ENCODE measurements at regions not wholly inside any gene's neighbourhood (a gene's known extent, or its start where the extent isn't known, plus 50 kb on each side); places are given as distances from the start of the nearest gene placed in this dataset.

DNA sequence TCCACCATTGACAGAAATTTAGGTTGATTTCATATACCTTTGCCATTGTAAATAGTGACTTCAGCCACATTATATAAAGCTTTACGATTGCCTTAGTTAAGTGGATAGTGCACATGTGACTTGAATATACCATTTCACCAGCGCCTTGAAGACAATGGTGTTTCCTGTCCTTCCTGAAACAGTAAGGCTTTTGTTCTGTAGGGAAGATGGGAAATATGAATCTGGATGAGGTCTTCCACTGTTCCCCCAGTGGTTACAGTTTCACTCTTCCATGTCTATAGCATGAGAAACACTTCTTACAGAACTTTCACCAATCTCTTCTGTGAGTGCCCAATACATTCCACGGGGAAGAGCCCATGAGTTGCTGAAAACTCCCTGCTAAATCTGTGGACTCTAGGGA is 240.5 kb downstream of the TRIB2 start:
- DNase-seq (ENCODE audit: low spot score): no peak
- TF ChIP-seq, protein P1, sequence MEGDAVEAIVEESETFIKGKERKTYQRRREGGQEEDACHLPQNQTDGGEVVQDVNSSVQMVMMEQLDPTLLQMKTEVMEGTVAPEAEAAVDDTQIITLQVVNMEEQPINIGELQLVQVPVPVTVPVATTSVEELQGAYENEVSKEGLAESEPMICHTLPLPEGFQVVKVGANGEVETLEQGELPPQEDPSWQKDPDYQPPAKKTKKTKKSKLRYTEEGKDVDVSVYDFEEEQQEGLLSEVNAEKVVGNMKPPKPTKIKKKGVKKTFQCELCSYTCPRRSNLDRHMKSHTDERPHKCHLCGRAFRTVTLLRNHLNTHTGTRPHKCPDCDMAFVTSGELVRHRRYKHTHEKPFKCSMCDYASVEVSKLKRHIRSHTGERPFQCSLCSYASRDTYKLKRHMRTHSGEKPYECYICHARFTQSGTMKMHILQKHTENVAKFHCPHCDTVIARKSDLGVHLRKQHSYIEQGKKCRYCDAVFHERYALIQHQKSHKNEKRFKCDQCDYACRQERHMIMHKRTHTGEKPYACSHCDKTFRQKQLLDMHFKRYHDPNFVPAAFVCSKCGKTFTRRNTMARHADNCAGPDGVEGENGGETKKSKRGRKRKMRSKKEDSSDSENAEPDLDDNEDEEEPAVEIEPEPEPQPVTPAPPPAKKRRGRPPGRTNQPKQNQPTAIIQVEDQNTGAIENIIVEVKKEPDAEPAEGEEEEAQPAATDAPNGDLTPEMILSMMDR (conservative IDR thresholded peaks at IDR 0.05; ENCODE audit: low read depth): no peak
- CTCF ChIA-PET: interaction anchor here (0.9 kb wide), 1 partner anchor 26 kb away, joined by 3 read pairs; no protein-coding TSS in a partner anchor
- POLR2A ChIA-PET (ENCODE audit: low non-redundant PET): no interaction called here
- H3K27ac ChIP-seq: no peak overlapping the region

DNA sequence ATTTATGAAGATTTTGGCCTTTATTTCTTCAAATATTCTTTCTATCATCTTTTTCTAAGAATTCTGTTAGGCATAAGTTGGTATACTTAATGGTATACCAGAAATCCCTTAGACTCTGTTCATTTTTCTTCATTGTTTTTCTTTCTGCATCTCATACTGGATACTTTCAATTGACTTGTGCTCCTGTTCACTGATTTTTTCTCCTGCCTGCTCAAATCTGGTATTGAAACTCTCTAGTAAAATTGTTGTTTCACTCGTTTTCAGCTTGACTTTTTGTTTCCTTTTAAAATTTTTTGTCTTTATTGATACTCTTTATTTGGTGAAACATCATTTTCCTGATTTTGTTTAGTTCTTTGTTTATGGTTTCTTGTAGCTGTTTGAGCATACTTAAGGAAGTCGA is 243.2 kb downstream of the TRIB2 start:
- no peak overlapping the region for H3K27ac ChIP-seq
- TF ChIP-seq, protein P1 (conservative IDR thresholded peaks at IDR 0.05; ENCODE audit: low read depth): no peak
- DNase-seq (ENCODE audit: low spot score): no peak
- ChIA-PET POLR2A (ENCODE audit: low non-redundant PET) (no interaction called here), CTCF (no interaction called here)

DNA sequence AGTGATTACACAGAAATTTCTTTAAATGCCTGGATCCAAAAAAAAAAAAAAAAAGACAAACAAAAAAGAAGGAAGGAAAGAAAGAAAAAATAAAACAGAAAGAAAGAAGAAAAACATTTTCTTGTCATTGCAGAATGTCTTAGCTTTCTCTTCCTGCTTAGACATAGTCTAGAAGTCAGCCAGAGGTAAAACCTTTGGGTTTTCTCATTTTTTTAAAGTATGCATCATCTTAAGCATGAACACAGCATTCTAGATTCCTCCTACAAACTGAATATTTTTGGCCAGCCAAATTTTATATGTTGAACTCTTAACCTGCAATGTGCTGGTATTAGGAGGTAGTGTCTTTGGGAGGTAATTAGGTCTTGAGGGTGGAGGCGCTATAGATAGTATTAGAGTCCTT is 243.9 kb downstream of the TRIB2 start:
- POLR2A ChIA-PET (ENCODE audit: low non-redundant PET): no interaction called here

DNA sequence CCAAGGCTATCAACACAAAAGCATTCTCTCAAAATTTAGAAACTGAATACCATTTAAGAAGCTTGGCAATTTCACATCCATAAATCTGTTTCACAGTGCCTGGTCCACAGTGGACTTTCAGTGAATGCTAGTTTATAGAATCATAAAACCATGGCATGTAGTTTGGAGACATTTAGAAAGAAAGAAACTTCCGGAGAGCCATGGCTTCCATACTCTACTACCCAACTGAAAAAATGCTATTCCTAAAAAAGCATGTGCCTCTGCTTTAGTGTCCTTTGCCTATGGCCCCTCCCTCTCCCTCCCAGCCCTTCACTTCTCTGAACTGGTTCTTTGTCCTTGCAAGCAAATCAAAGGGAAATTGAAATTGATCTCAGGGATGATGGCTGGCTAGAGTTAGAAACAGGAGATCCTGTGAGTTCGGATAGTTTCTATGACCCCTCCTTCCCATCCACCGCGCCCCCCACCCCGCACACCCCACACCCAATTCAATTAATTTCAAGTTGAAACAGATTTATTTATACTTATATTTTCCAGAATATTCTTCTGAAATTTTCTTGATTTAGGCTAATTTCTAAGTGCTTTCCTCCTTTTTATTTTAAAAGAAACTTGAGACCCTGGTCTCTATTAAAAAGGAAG is 248.3 kb downstream of the TRIB2 start:
- ChIA-PET CTCF (no interaction called here), POLR2A (ENCODE audit: low non-redundant PET) (no interaction called here)
- TF ChIP-seq, protein P1 (conservative IDR thresholded peaks at IDR 0.05; ENCODE audit: low read depth): no peak
- DNase-seq (ENCODE audit: low spot score): no peak
- no peak overlapping the region for H3K27ac ChIP-seq

More for the DNA sequence above, 243.9 kb downstream of the TRIB2 start:
- CTCF ChIA-PET: no interaction called here
- no peak overlapping the region for H3K27ac ChIP-seq
- TF ChIP-seq, protein P1 (conservative IDR thresholded peaks at IDR 0.05; ENCODE audit: low read depth): no peak
- no peak for DNase-seq (ENCODE audit: low spot score)

DNA sequence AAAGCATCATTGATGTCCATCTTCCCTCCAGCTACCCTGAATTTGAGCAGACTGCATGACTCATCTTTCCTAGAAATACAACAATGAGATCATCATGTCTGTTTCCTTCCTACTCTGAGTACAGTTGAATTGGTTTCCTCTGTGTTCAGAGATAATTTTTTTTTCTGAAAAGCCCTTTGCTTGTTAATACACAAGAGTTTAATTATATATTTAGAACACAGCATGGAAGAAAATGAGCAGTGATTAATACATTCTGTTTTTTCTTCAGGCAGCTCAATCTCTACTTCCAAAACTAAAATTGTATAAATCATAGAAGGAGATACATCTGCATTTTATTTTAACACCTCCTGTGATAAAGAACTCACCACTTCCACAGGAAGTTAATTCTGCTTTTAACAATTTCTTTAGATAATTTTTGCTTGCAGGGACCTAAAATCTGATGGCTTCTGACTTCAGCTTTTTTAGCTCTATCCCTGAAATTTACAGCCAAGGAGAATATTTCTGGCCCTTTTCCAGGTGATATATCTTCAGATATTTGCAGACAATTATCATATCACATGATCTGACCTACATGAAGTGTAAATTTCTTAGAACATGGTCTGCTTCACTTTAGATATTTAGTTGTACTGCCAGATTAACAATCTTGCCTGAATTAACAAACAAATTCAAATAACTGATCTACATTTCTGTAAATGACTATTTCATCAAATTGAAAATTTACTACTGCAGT is 249.0 kb downstream of the TRIB2 start:
- no peak overlapping the region for H3K27ac ChIP-seq
- DNase-seq (ENCODE audit: low spot score): peak; percentile 49
- TF ChIP-seq, protein P1 (conservative IDR thresholded peaks at IDR 0.05; ENCODE audit: low read depth): no peak
- POLR2A ChIA-PET (ENCODE audit: low non-redundant PET): no interaction called here
- CTCF ChIA-PET: interaction anchor here (1.7 kb wide), 1 partner anchor 35 kb away, joined by 5 read pairs; no protein-coding TSS in a partner anchor

DNA sequence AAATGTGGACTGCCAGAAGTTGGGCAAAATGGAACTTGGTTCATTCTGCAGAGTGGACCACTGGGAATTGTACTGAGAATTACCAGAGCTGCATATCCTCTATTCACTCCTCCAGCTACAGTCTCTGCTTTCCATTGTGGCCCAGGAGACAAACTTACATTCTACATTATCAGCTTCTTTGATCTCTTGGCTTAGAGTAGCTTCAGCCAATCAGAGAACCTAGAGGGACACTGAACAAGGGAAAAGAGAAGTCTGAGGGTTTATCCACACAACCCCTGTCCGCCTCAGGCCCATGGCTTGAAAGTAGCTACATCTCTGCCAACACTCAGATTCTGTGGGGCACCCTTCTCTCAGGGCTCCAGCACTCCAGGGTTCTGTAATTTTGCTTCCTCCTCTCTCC is 251.1 kb downstream of the TRIB2 start:
- H3K27ac ChIP-seq: no peak overlapping the region
- POLR2A ChIA-PET (ENCODE audit: low non-redundant PET): no interaction called here
- TF ChIP-seq, protein P1 (conservative IDR thresholded peaks at IDR 0.05; ENCODE audit: low read depth): no peak
- CTCF ChIA-PET: interaction anchor here (0.6 kb wide), 1 partner anchor 39 kb away, joined by 3 read pairs; no protein-coding TSS in a partner anchor
- no peak for DNase-seq (ENCODE audit: low spot score)

Data from RWPE1 (cell line).